Panc1 (cell line): ENCODE measurements at regions not wholly inside any gene's neighbourhood (a gene's known extent, or its start where the extent isn't known, plus 50 kb on each side); places are given as distances from the start of the nearest gene placed in this dataset.

Source experiments
- POLR2AphosphoS5 ChIP-seq: IDR thresholded peaks from 2 replicates; pipeline ENCODE4 v1.6.1; 2012; ENCODE audit warnings: mild to moderate bottlenecking, low read depth, low read length, moderate library complexity
- SIN3A ChIP-seq: IDR thresholded peaks from 2 replicates; pipeline ENCODE4 v1.6.1; 2012; ENCODE audit warnings: low read depth, mild to moderate bottlenecking, low read length, moderate library complexity, borderline replicate concordance; ENCODE audit not compliant: insufficient read depth
- TCF7L2 ChIP-seq: IDR thresholded peaks from 2 replicates; pipeline ENCODE4 v1.6.1; 2011; ENCODE audit warnings: mild to moderate bottlenecking, low read depth, low read length, inconsistent platforms
- TF ChIP-seq, protein P1 (sequence below), 2 experiments: IDR thresholded peaks; 2 replicates each; pipeline ENCODE4 v1.6.1; 2011 to 2012; ENCODE audit warnings: low read depth in 2 of 2, control low read depth in 1 of 2, low read length in 1 of 2, mild to moderate bottlenecking in 1 of 2, moderate library complexity in 1 of 2; ENCODE audit not compliant: insufficient read depth in 1 of 2
- TF ChIP-seq, protein P2 (sequence below): fragments of 450-650 bp; IDR thresholded peaks from 2 replicates; pipeline ENCODE4 v1.5.1; 2017; ENCODE audit warnings: mild to moderate bottlenecking

DNA sequence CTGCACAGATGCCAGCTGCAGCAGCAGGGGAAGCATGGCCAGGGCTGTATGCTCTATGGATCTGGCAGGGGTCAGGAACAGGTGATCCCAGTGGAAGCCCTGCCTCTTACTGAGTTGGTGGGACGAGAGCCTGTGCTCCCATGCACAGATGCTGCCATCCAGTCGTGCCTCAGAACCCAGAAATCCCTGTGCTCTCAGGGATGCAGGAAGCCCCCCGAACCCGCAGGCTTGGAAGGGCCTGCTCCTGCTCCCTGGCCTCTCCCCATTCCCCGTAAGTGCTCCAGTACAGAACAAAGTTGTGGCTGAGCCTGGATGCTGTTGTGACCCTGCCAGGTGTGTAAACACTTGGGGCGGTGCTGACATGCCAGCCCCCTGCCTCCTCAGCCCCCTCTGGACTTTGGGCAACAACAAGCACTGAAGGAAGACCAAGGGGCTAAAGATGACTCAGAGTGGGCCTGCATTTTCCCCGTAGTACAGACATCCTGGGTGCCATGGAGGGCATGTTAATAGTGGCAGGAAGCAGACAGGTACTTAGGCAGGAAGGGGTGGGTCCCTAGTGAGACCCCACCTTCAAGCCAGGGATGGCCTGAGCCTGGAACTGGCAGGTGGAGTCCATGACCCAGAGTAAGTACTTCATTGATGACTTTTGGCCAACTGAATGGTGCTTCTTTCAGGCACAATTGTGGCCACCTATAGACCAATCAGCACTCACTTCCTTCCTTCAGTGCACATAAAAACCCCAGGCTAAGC lies 1640.7 kb downstream of the C4orf33 start:
- TF ChIP-seq, protein P1, sequence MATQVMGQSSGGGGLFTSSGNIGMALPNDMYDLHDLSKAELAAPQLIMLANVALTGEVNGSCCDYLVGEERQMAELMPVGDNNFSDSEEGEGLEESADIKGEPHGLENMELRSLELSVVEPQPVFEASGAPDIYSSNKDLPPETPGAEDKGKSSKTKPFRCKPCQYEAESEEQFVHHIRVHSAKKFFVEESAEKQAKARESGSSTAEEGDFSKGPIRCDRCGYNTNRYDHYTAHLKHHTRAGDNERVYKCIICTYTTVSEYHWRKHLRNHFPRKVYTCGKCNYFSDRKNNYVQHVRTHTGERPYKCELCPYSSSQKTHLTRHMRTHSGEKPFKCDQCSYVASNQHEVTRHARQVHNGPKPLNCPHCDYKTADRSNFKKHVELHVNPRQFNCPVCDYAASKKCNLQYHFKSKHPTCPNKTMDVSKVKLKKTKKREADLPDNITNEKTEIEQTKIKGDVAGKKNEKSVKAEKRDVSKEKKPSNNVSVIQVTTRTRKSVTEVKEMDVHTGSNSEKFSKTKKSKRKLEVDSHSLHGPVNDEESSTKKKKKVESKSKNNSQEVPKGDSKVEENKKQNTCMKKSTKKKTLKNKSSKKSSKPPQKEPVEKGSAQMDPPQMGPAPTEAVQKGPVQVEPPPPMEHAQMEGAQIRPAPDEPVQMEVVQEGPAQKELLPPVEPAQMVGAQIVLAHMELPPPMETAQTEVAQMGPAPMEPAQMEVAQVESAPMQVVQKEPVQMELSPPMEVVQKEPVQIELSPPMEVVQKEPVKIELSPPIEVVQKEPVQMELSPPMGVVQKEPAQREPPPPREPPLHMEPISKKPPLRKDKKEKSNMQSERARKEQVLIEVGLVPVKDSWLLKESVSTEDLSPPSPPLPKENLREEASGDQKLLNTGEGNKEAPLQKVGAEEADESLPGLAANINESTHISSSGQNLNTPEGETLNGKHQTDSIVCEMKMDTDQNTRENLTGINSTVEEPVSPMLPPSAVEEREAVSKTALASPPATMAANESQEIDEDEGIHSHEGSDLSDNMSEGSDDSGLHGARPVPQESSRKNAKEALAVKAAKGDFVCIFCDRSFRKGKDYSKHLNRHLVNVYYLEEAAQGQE (IDR thresholded peaks at IDR 0.05; ENCODE audit: insufficient read depth in 1 of 2, low read depth in 2 of 2, low read length in 1 of 2): no peak
- TF ChIP-seq, protein P2, sequence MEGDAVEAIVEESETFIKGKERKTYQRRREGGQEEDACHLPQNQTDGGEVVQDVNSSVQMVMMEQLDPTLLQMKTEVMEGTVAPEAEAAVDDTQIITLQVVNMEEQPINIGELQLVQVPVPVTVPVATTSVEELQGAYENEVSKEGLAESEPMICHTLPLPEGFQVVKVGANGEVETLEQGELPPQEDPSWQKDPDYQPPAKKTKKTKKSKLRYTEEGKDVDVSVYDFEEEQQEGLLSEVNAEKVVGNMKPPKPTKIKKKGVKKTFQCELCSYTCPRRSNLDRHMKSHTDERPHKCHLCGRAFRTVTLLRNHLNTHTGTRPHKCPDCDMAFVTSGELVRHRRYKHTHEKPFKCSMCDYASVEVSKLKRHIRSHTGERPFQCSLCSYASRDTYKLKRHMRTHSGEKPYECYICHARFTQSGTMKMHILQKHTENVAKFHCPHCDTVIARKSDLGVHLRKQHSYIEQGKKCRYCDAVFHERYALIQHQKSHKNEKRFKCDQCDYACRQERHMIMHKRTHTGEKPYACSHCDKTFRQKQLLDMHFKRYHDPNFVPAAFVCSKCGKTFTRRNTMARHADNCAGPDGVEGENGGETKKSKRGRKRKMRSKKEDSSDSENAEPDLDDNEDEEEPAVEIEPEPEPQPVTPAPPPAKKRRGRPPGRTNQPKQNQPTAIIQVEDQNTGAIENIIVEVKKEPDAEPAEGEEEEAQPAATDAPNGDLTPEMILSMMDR: no peak
- TF ChIP-seq POLR2AphosphoS5 (no peak), TCF7L2 (no peak), SIN3A (no peak)
